GM20000 (cell line): ENCODE measurements at regions not wholly inside any gene's neighbourhood (a gene's known extent, or its start where the extent isn't known, plus 50 kb on each side); places are given as distances from the start of the nearest gene placed in this dataset.
"Not testable (repeated sequence)": the region's sequence is repeated elsewhere in the genome, so short reads cannot be mapped to it uniquely, and the experiment has no call there.

ENCODE experiments used
- DNase-seq: peaks from one replicate; pipeline ENCODE4 v3.0.0; 2012; ENCODE audit warnings: low spot score
- TF ChIP-seq, protein P1 (sequence below): IDR thresholded peaks from 2 replicates; pipeline ENCODE4 v1.5.1; 2012; ENCODE audit warnings: mild to moderate bottlenecking, control low read depth; ENCODE audit errors: extremely low read depth, missing control alignments

DNA sequence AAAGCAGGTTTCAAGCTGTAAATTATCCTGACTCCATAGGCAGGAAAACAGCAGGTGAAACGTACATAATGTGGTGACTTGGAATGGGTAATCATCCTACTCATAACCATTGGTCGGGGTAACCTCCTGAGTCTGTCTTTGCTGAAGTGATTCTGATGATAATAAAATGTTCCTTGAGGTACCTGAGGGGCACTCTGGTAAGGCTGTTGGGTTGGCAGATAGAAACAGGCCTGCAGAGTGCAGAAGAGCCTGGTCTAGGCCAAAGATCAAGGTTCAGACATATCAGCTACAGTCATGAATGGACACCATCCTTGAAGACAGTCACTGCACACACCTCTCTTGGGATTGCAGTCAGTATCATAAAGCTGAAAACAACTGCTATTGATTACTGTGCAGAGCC is 174.7 kb upstream of the RPL34 start:
- no peak for DNase-seq
- TF ChIP-seq, protein P1, sequence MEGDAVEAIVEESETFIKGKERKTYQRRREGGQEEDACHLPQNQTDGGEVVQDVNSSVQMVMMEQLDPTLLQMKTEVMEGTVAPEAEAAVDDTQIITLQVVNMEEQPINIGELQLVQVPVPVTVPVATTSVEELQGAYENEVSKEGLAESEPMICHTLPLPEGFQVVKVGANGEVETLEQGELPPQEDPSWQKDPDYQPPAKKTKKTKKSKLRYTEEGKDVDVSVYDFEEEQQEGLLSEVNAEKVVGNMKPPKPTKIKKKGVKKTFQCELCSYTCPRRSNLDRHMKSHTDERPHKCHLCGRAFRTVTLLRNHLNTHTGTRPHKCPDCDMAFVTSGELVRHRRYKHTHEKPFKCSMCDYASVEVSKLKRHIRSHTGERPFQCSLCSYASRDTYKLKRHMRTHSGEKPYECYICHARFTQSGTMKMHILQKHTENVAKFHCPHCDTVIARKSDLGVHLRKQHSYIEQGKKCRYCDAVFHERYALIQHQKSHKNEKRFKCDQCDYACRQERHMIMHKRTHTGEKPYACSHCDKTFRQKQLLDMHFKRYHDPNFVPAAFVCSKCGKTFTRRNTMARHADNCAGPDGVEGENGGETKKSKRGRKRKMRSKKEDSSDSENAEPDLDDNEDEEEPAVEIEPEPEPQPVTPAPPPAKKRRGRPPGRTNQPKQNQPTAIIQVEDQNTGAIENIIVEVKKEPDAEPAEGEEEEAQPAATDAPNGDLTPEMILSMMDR: no peak

DNA sequence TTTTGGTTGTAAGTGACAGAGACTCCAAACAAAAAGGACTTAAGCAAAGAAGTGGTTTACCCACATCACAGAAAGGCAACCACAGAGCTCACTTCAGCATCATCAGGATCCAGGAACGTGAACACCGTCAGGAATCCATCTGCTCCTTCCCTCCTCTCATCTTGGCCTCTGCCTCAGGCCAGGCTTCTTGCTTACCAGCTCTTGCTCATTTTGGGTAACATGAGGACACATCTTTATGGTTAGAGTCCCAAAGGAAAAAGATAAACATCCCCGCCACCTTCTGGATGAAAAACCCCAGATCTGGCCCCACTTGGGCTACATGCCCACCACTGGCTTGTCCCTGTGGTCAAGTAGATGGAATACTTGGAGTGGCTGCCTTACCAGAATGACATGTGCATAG is 176.8 kb upstream of the RPL34 start:
- TF ChIP-seq, protein P1: no peak

DNA sequence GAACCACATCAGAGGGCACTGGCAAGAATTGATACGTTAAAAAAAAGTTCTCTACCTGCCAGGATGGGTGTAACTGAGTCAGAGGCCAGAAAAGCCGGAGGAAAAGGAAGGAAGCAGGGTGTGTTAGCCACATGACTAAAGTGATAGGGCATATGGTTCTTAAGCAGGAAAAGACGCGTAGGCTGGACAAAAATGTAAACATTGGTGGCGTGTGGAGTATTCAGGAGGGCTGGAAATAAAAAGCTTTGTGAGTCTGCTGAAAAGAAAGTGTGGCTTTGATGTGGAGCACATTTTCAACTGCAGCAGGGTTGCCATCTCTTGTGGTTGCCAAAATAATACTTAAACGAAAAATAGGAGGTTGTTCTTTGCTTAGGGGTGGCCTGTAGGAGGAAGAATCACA is 186.5 kb upstream of the RPL34 start:
- TF ChIP-seq, protein P1: no peak
- no peak for DNase-seq

More for the DNA sequence above, 176.8 kb upstream of the RPL34 start:
- DNase-seq: no peak

DNA sequence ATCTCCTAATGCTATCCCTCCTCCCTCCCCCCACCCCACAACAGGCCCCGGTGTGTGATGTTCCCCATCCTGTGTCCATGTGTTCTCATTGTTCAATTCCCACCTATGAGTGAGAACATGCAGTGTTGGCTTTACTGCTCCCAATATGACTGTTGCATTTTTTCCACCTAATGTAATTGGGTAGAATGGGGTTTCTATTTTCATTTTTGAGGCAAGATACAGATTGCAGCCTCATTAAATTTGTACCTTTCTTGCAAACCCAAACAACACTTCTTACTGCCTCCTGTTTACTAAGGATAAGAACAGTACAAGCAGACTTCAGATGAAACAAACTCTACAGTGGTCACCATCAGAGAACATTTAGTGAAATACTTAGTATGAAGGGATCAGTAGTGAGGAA is 187.0 kb upstream of the RPL34 start:
- DNase-seq: not testable (repeated sequence)

DNA sequence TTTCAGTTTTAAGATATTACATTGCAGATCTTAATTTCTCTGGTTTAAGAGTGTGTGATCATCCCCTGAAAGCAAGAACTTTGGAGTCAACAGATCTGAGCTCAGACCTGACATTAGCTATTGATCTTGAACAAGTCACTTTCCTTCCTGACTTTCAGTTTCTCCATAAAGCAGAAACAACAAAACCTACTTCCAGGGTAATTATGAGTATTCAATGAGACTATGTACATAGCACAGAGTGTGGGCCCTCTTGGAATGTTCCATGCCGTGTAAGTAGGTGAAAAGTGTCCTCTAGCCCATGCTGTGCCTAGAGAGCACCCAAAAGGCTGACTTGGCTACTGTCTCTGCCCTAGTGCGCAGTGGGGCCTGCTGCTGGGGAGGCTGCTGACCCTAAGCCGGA is 188.0 kb upstream of the RPL34 start:
- TF ChIP-seq, protein P1: no peak
- no peak for DNase-seq

DNA sequence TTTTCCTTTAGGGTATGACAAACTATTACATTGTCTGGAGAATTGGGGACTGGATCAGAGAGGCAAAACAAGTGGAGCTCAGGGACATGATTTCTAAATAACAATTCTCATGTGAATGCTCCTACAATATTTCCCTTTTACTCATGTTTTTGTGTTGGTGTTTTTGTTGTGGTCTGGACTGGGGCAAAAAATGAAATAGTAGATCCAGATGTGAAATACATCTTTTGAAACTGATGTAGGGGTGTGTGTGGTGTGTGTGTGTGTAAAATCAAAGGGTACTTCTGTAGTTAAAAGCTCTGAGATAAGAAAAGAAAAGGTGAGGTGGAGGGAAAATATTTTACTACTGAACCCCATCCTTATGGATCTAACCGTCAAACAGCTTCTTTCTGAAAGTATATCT is 188.4 kb upstream of the RPL34 start:
- TF ChIP-seq, protein P1: no peak
- no peak for DNase-seq

DNA sequence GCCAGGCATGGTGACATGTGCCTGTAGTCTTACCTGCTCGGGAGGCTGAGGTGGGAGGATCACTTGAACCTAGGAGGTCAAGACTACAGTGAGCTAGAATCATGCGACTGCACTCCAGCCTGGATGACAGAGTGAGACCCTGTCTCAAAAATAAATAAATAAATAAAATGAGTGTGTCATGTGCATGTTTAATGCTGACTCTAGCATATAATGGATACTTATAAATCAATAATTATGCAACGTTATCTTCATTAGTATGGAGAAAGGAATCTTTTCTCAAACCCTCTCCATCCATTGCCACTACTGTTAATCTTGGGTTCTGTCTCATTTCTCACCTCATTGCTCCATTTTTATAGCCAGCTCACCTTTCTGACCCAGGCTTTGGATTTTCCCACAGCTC is 189.5 kb upstream of the RPL34 start:
- no peak for DNase-seq
- TF ChIP-seq, protein P1: no peak

DNA sequence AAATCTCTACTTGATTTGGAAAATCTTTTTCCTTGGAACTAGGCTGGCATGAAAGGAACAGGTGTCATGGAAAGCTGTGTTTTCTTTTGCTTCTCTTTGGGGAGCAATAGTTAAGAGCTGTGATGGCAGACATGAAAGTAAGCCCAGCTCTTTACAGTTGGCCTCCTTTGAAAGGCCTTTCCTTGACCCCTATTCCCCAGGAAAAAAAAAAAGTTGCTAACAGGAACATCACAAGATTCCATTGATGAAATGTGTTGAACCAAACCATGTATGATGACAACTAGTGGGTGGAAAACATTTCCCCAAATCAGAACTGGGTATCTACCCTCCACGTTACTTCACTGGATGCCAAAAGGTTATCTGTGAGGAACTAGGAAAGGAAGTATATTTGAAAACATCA is 190.7 kb upstream of the RPL34 start:
- DNase-seq: no peak
- TF ChIP-seq, protein P1: no peak
